Natural killer cell (primary cell): ENCODE measurements at regions not wholly inside any gene's neighbourhood (a gene's known extent, or its start where the extent isn't known, plus 50 kb on each side); places are given as distances from the start of the nearest gene placed in this dataset.

Source experiments
- ATAC-seq, 3 donors: fragments of 150-1000 bp in 2 of 3; fragments of 200-7000 bp in 1 of 3; cut with Tn5 transposase; 1 replicate in 1 of 3; 2 replicates in 2 of 3; pipeline ENCODE4 v1.10.0; 2021; ENCODE audit warnings: mild to moderate bottlenecking in 2 of 3, moderate library complexity in 2 of 3
- DNase-seq, 2 donors: peaks; one replicate each; pipeline versions ENCODE4 v3.0.0 to v3.0.0-alpha.2; 2013 to 2021; ENCODE audit warnings: mixed read lengths in 1 of 2
- H3K27ac ChIP-seq: one replicate; pipeline ENCODE4 v1.5.1; 2013; ENCODE audit warnings: mild to moderate bottlenecking, low read length
- H3K27me3 ChIP-seq: one replicate; pipeline ENCODE4 v1.6.1; 2013; ENCODE audit warnings: low read length; ENCODE audit not compliant: control insufficient read depth, insufficient read depth
- H3K36me3 ChIP-seq: one replicate; pipeline ENCODE4 v1.6.1; 2013; ENCODE audit warnings: low read length; ENCODE audit not compliant: control insufficient read depth, insufficient read depth
- H3K4me1 ChIP-seq: one replicate; pipeline ENCODE4 v1.6.1; 2013; ENCODE audit warnings: low read length; ENCODE audit not compliant: control insufficient read depth, insufficient read depth
- H3K4me3 ChIP-seq: one replicate; pipeline ENCODE4 v1.5.1; 2013; ENCODE audit warnings: low read length
- H3K9me3 ChIP-seq: one replicate; pipeline ENCODE4 v1.6.1; 2013; ENCODE audit warnings: low read length; ENCODE audit not compliant: control insufficient read depth, insufficient read depth
- H3K27ac Mint-ChIP-seq, 2 donors: one replicate each; pipeline ENCODE4 v1.8.0; 2022; ENCODE audit warnings: mild to moderate bottlenecking in 2 of 2, mixed read lengths in 2 of 2, moderate library complexity in 1 of 2
- H3K27me3 Mint-ChIP-seq, 2 donors: one replicate each; pipeline ENCODE4 v1.8.0; 2022; ENCODE audit warnings: low read depth in 2 of 2, mixed read lengths in 2 of 2
- H3K36me3 Mint-ChIP-seq: one replicate; pipeline ENCODE4 v1.8.0; 2022; ENCODE audit warnings: mixed read lengths
- H3K4me1 Mint-ChIP-seq, 2 donors: one replicate each; pipeline ENCODE4 v1.8.0; 2022; ENCODE audit warnings: mixed read lengths in 2 of 2
- H3K4me3 Mint-ChIP-seq: one replicate; pipeline ENCODE4 v1.8.0; 2022; ENCODE audit warnings: mild to moderate bottlenecking, moderate library complexity, mixed read lengths
- H3K9me3 Mint-ChIP-seq, 2 donors: one replicate each; pipeline ENCODE4 v1.8.0; 2022; ENCODE audit warnings: mixed read lengths in 2 of 2
- WGBS: methylation state at CpG from one replicate; pipeline ENCODE4 v1.1.7; 2013; ENCODE audit warnings: missing lambda C conversion rate; ENCODE audit not compliant: insufficient coverage; 5-methylcytosine and 5-hydroxymethylcytosine counted together
- intact Hi-C: fragments of 100-400 bp; cut with micrococcal nuclease; formaldehyde crosslinking; loops from one replicate; pipeline ENCODE4 v1.14.2; 2022
- TF ChIP-seq, protein P1 (sequence below): fragments of 200-600 bp; IDR thresholded peaks from one replicate; pipeline ENCODE4 v1.8.0; 2022; ENCODE audit warnings: antibody characterized with exemption

DNA sequence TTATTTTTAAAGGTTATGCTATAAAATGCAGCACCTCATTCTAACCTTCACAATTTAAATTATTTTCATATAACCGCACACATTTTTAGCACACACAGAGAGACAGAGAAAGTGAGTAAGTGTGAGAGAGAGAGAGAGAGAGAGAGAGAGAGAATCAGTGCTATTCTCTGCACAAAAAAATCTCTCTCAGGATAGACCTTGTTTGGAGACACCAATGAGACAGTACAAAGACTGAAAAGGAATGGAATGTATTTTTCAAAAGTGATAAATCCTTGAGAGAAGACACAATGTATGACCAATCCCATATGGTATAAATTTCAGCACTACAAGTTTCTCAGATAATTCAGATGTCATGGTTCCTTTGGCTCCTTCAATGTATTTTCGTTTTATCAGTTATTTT is 132.1 kb upstream of the PCDH18 start:
- Mint-ChIP-seq H3K36me3 (no peaks in the 10 kb centered on the region), H3K4me3 (no peak overlapping the region), H3K9me3 (peaks cover 9 to 11% of the 10 kb centered on the region in 2 donors), H3K27me3 (no peaks in the 10 kb centered on the region), H3K27ac (no peak overlapping the region), H3K4me1 (no peaks in the 10 kb centered on the region)
- no peaks in the 10 kb centered on the region for H3K4me1 ChIP-seq
- WGBS: 63% methylated on average over 1 of the region's 2 CpGs
- H3K4me3 ChIP-seq: no peak overlapping the region
- H3K27me3 ChIP-seq: no peaks in the 10 kb centered on the region
- intact Hi-C loops: no loop called here
- TF ChIP-seq, protein P1, sequence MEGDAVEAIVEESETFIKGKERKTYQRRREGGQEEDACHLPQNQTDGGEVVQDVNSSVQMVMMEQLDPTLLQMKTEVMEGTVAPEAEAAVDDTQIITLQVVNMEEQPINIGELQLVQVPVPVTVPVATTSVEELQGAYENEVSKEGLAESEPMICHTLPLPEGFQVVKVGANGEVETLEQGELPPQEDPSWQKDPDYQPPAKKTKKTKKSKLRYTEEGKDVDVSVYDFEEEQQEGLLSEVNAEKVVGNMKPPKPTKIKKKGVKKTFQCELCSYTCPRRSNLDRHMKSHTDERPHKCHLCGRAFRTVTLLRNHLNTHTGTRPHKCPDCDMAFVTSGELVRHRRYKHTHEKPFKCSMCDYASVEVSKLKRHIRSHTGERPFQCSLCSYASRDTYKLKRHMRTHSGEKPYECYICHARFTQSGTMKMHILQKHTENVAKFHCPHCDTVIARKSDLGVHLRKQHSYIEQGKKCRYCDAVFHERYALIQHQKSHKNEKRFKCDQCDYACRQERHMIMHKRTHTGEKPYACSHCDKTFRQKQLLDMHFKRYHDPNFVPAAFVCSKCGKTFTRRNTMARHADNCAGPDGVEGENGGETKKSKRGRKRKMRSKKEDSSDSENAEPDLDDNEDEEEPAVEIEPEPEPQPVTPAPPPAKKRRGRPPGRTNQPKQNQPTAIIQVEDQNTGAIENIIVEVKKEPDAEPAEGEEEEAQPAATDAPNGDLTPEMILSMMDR: no peak
- H3K27ac ChIP-seq: no peak overlapping the region
- no peaks in the 10 kb centered on the region for H3K9me3 ChIP-seq
- DNase-seq (no peak), ATAC-seq (no peak)
- no peaks in the 10 kb centered on the region for H3K36me3 ChIP-seq

DNA sequence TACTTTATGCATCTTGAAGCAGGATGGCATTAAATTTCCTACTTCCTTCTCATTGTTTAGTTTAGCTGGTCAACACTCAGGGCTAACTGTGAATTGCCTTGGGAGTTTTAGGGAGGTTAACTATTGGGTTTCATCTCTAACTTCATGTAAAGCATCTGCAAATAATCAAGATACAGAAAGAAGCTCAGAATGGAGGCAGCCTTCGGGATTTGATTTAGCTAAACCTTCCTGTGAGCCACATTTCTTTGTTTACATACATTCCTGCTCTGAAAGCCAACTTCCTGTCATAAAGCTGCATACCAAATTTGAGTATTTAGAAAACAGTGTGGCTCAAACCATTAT is 131.7 kb upstream of the PCDH18 start:
- Histone ChIP-seq H3K27ac (no peak overlapping the region), H3K9me3 (no peaks in the 10 kb centered on the region), H3K4me1 (no peaks in the 10 kb centered on the region), H3K27me3 (no peaks in the 10 kb centered on the region), H3K36me3 (no peaks in the 10 kb centered on the region), H3K4me3 (no peak overlapping the region)
- Mint-ChIP-seq H3K4me3 (no peak overlapping the region), H3K36me3 (no peaks in the 10 kb centered on the region), H3K4me1 (no peaks in the 10 kb centered on the region), H3K9me3 (peaks cover 9 to 13% of the 10 kb centered on the region in 2 donors), H3K27ac (no peak overlapping the region), H3K27me3 (no peaks in the 10 kb centered on the region)
- TF ChIP-seq, protein P1: no peak
- intact Hi-C loops: no loop called here
- no peak for ATAC-seq
- no peak for DNase-seq
- WGBS: 10% methylated on average over 1 of the region's 1 CpG

DNA sequence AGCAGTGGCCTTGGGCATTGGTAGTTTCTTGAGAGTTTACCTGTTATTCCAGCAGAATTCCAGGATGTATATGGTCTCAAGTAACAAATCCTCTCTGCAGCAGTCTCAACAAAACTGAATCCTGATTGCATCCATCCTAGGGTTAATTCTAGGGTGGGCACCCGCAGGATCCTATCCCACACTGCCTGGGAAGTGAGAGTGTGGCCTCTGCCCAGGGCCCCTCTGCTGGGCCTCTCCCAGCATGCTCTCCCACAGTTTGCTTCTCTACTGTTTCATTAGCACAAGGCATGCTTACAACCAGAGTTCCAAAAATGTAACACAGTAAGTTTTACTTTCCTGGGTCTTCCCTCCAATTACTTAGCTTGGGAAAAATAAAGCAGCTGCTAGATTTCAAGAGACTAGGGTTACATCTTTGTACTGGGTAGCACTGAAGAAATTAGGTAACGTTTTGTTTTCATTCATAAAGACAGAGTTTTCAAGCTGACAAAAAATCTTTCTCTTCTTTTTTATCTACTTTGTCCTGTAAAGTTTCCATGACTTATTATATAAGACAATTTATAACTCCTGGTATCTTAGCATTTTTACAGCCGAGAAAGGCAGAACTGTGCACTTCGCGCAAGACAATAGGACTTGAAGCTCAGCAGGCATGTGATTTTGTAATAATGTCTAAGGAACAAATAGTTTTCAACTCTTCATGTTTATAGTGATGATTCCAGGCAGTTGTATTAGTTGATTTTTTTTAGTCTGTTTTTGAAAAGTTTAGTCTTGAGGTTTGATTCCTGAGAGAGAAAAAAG is 131.2 kb upstream of the PCDH18 start:
- Mint-ChIP-seq H3K4me1 (no peaks in the 10 kb centered on the region), H3K27me3 (no peaks in the 10 kb centered on the region), H3K4me3 (no peak overlapping the region), H3K9me3 (peaks cover 9 to 13% of the 10 kb centered on the region in 2 donors), H3K27ac (no peak overlapping the region), H3K36me3 (no peaks in the 10 kb centered on the region)
- DNase-seq (no peak), ATAC-seq (no peak)
- Histone ChIP-seq H3K9me3 (no peaks in the 10 kb centered on the region), H3K36me3 (no peaks in the 10 kb centered on the region), H3K4me3 (no peak overlapping the region), H3K27ac (no peak overlapping the region), H3K4me1 (no peaks in the 10 kb centered on the region), H3K27me3 (no peaks in the 10 kb centered on the region)
- TF ChIP-seq, protein P1: no peak
- intact Hi-C loops: no loop called here
- 85% methylated on average over 4 of the region's 5 CpGs for WGBS

DNA sequence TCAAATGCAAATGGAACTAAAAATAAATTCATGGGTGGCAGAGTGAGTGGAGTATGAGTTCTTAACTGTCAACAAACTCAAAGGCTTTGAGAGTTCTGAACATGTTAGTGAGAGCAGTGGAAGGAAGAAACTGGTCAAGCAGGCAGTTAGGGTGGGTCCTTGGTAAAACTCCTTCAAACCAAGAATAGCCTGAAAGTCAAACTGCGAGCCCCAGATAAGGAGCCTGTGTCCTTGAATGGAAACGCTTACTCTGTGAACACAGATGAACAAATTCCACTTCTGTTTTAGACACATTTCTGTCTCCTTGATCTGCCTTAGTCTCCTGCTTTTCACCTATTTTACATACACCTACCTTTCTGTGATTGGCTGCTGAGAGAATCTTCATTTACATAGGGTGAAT is 129.4 kb upstream of the PCDH18 start:
- 88% methylated on average over 2 of the region's 2 CpGs for WGBS
- Mint-ChIP-seq H3K36me3 (no peaks in the 10 kb centered on the region), H3K27ac (no peak overlapping the region), H3K9me3 (peaks cover 13 to 16% of the 10 kb centered on the region in 2 donors), H3K4me1 (no peaks in the 10 kb centered on the region), H3K4me3 (no peak overlapping the region), H3K27me3 (no peaks in the 10 kb centered on the region)
- DNase-seq (no peak), ATAC-seq (no peak)
- Histone ChIP-seq H3K9me3 (no peaks in the 10 kb centered on the region), H3K4me1 (no peaks in the 10 kb centered on the region), H3K36me3 (no peaks in the 10 kb centered on the region), H3K27me3 (no peaks in the 10 kb centered on the region), H3K4me3 (no peak overlapping the region), H3K27ac (no peak overlapping the region)
- TF ChIP-seq, protein P1: no peak
- intact Hi-C loops: no loop called here
